Testis (tissue), 2 donors: ENCODE measurements at regions not wholly inside any gene's neighbourhood (a gene's known extent, or its start where the extent isn't known, plus 50 kb on each side); places are given as distances from the start of the nearest gene placed in this dataset.

Experiments used
- DNase-seq: peaks from one replicate; pipeline ENCODE4 v3.0.0-alpha.2; 2019
- H3K27ac ChIP-seq, 2 donors: fragments of 200-600 bp; sonication (generic); one replicate each; pipeline ENCODE4 v1.5.1; 2019
- H3K27me3 ChIP-seq: fragments of 200-600 bp; sonication (generic); one replicate; pipeline ENCODE4 v1.5.1; 2019
- H3K36me3 ChIP-seq: fragments of 200-600 bp; sonication (generic); one replicate; pipeline ENCODE4 v1.5.1; 2017; ENCODE audit warnings: low read depth; ENCODE audit errors: missing control alignments
- H3K4me1 ChIP-seq: fragments of 200-600 bp; sonication (generic); one replicate; pipeline ENCODE4 v1.5.1; 2019
- H3K4me3 ChIP-seq, 2 donors: fragments of 200-600 bp; sonication (generic); one replicate each; pipeline ENCODE4 v1.5.1; 2017 to 2019
- H3K9me3 ChIP-seq: fragments of 200-600 bp; sonication (generic); one replicate; pipeline ENCODE4 v1.5.1; 2017
- POLR2A ChIP-seq: fragments of 450-650 bp; IDR thresholded peaks from one replicate; pipeline ENCODE4 v1.6.1; 2017; ENCODE audit warnings: antibody characterized with exemption, mild to moderate bottlenecking, moderate library complexity
- WGBS, 2 donors: methylation state at CpG; one replicate each; pipeline ENCODE4 v1.1.5; 2018; 5-methylcytosine and 5-hydroxymethylcytosine counted together
- intact Hi-C: fragments of 100-400 bp; cut with DNase I; formaldehyde crosslinking; loops from one replicate; pipeline ENCODE4 v1.15.1; 2023; ENCODE audit warnings: low total_unique reads
- TF ChIP-seq, protein P1 (sequence below), 3 experiments: fragments of 450-650 bp in 2 of 3; fragments of 200-600 bp in 1 of 3; sonication (generic) in 1 of 3; IDR thresholded peaks; one replicate each; pipeline ENCODE4 v1.5.1; 2016 to 2019; ENCODE audit warnings: antibody characterized with exemption in 3 of 3, mild to moderate bottlenecking in 2 of 3, moderate library complexity in 1 of 3

DNA sequence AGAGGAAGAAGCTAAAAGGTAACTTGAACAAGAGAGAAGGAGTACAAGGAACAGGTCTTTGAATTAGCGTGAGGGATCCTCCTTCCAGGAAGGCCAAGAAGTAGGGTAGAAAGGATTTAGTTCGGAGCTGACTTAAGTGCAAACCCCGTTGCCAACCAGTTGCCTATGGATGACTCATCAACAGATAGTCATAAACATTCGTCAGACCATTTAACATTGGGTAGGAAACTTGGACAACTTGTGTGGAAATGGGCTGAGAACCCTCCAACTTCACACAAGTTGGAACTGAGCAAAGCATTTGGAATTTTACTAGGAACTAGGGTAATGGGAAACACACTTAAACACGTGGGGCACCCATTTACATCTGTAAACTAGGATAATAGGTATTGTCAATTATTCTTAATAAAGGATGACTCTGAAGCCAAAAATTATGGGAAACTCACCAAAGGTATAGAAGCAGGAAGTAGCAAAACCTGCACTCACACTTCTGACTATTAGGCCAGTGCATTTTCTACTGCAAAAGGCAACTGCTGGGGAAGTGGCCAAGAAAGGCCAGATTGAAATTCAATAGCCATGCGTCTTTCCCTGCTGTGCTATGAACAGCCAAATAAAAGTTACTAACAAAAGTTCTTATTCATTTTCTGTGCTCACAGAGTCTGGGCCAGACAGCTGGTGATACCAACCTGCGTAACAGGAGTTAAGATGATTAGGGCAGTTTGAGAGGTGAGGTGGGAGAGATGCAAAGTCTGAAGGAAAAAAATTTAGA, 174.5 kb upstream of the TMC3 start:
- Histone ChIP-seq H3K4me3 (no peak overlapping the region), H3K27me3 (no peaks in the 10 kb centered on the region), H3K9me3 (no peaks in the 10 kb centered on the region), H3K27ac (no peak overlapping the region), H3K4me1 (no peaks in the 10 kb centered on the region), H3K36me3 (no peaks in the 10 kb centered on the region)
- WGBS, 2 donors: 87 to 90% methylated on average over 7 of the region's 7 CpGs
- TF ChIP-seq, protein P1, sequence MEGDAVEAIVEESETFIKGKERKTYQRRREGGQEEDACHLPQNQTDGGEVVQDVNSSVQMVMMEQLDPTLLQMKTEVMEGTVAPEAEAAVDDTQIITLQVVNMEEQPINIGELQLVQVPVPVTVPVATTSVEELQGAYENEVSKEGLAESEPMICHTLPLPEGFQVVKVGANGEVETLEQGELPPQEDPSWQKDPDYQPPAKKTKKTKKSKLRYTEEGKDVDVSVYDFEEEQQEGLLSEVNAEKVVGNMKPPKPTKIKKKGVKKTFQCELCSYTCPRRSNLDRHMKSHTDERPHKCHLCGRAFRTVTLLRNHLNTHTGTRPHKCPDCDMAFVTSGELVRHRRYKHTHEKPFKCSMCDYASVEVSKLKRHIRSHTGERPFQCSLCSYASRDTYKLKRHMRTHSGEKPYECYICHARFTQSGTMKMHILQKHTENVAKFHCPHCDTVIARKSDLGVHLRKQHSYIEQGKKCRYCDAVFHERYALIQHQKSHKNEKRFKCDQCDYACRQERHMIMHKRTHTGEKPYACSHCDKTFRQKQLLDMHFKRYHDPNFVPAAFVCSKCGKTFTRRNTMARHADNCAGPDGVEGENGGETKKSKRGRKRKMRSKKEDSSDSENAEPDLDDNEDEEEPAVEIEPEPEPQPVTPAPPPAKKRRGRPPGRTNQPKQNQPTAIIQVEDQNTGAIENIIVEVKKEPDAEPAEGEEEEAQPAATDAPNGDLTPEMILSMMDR (IDR thresholded peaks at IDR 0.05): no peak
- TF ChIP-seq POLR2A: no peak
- intact Hi-C loops: no loop called here
- no peak for DNase-seq

DNA sequence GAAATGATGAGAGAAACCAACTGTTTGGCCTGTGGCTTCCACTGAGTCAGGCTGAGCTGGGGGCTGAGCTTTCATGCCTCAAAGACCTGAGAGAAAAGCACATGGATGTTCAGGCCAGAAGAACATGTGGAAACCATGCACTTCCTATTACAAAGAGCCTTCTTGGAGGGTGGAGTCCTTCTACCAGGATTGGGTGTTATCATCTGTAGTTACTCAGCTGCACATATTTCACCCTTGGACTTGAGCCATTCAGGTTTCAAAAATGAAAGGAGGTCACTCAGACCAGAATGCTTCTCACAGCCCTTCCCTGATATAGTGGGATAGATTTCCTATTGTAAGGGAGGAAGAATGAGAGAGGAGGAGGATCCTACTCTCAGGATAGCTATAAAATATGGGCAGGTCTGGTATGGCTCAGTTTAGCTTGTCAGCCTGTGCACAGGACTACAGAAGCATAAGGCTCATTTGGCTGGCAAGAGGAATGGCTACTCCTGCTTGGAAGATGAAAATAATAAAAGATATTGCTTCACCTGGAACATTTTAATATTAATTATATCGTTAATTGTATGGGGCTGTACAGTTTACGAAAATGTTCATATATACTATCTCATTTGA, 173.6 kb upstream of the TMC3 start:
- no peak for DNase-seq
- H3K9me3 ChIP-seq: no peaks in the 10 kb centered on the region
- no peaks in the 10 kb centered on the region for H3K27me3 ChIP-seq
- no peak overlapping the region for H3K27ac ChIP-seq
- intact Hi-C loops: no loop called here
- H3K4me3 ChIP-seq: no peak overlapping the region
- H3K36me3 ChIP-seq: no peaks in the 10 kb centered on the region
- 85 to 88% methylated on average over 2 of the region's 2 CpGs for WGBS, 2 donors
- no peak for TF ChIP-seq POLR2A
- TF ChIP-seq, protein P1 (IDR thresholded peaks at IDR 0.05): no peak
- no peaks in the 10 kb centered on the region for H3K4me1 ChIP-seq

DNA sequence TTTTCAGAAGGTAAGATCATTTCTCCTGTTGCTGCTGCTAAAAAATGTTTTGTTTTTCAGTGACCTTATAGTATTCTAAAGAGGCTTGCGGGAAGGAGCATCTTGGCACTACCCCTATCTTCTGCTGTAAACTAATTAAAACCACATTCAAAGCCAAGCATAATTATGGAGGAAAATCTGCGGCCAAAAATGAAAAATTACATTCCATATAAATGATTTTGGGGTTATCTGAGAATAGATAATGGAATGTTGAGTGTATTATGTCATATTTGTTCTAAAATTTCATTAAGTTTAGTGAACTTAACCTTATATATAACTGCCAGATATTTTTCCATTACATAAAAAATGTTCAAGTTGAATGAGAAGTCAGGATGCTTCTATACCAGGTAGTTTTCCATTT, 170.4 kb upstream of the TMC3 start:
- H3K27ac ChIP-seq: no peak overlapping the region
- no peaks in the 10 kb centered on the region for H3K9me3 ChIP-seq
- TF ChIP-seq, protein P1 (IDR thresholded peaks at IDR 0.05): no peak
- DNase-seq: no peak
- H3K27me3 ChIP-seq: no peaks in the 10 kb centered on the region
- H3K4me1 ChIP-seq: no peaks in the 10 kb centered on the region
- intact Hi-C loops: no loop called here
- 59 to 64% methylated on average over 2 of the region's 2 CpGs for WGBS, 2 donors
- H3K36me3 ChIP-seq: no peaks in the 10 kb centered on the region
- H3K4me3 ChIP-seq: no peak overlapping the region

DNA sequence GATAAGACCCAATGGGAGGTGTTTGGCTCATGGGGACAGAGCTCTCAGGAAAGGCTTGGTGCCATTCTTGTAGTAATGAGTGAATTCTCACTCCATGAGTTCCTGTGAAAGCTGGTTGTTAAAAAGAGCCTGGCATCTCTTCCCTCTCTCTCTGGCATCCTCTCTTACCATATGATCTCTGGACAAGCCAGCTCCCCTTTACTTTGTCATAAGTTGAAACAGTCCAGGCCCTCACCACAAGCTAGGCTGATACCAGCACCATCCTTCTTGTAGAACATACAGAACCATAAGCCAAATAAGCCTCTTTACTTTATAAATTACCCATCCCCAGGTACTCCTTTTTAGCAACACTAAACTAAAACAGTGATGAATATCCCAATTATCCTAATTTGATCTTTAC, 166.9 kb upstream of the TMC3 start:
- intact Hi-C loops: no loop called here
- H3K27me3 ChIP-seq: no peaks in the 10 kb centered on the region
- no peak overlapping the region for H3K27ac ChIP-seq
- no peak overlapping the region for H3K4me3 ChIP-seq
- no peaks in the 10 kb centered on the region for H3K9me3 ChIP-seq
- TF ChIP-seq, protein P1 (IDR thresholded peaks at IDR 0.05): no peak
- no peak for TF ChIP-seq POLR2A
- no peak for DNase-seq
- H3K4me1 ChIP-seq: no peaks in the 10 kb centered on the region
- no peaks in the 10 kb centered on the region for H3K36me3 ChIP-seq

DNA sequence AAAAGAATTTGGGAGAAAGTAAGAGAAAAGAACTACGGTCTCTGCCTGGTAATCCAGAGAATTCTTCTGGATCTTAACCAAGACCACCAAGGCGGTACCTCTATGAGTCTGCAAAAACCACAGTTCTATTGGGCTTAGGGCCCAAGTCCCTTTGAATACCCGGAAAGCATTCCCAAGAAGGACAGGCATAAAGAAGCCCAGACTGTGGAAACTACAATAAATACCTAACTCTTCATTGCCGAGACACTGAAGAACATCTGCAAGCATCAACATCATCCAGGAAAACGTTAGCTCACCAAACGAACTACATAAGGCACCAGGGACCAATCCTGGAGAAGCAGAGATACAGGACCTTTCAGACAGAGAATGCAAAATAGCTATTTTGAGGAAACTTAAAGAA, 162.3 kb upstream of the TMC3 start:
- no peak for DNase-seq
- no peaks in the 10 kb centered on the region for H3K4me1 ChIP-seq
- no peaks in the 10 kb centered on the region for H3K9me3 ChIP-seq
- TF ChIP-seq POLR2A: no peak
- TF ChIP-seq, protein P1 (IDR thresholded peaks at IDR 0.05): no peak
- no peak overlapping the region for H3K27ac ChIP-seq
- intact Hi-C loops: no loop called here
- H3K36me3 ChIP-seq: no peaks in the 10 kb centered on the region
- no peak overlapping the region for H3K4me3 ChIP-seq
- WGBS, 2 donors: 80 to 88% methylated on average over 6 of the region's 6 CpGs
- H3K27me3 ChIP-seq: no peaks in the 10 kb centered on the region
